K562 (cell line): ENCODE measurements at regions not wholly inside any gene's neighbourhood (a gene's known extent, or its start where the extent isn't known, plus 50 kb on each side); places are given as distances from the start of the nearest gene placed in this dataset.

Experiments used
- ATAC-seq: fragments of 200-7000 bp; cut with Tn5 transposase; 3 replicates; pipeline ENCODE4 v1.9.1; 2020; ENCODE audit warnings: moderate library complexity
- BruUV-seq: library from RNA; stranded (reverse); fragments of 400-500 nt; replicated peaks from 2 replicates; lab custom pipeline; 2021; lab: Mats Ljungman, UMichigan
- CTCF ChIA-PET: fragments of 300-600 bp; formaldehyde crosslinking; extraction: SDS; loops from one replicate; lab custom pipeline; 2021; ENCODE audit warnings: low intra/inter-chr PET ratio; lab: Yijun Ruan, JAX
- POLR2A ChIA-PET: fragments of 300-600, 350-650 bp; sonication (Branson Sonifier 250); formaldehyde crosslinking; extraction: SDS; loops from one replicate; lab custom pipeline; 2021; ENCODE audit warnings: antibody characterized with exemption, inconsistent platforms; lab: Yijun Ruan, JAX
- DNase-seq, 4 experiments: peaks; one replicate each; pipeline versions ENCODE4 v3.0.0 to v3.0.0-alpha.2; 2011 to 2018; ENCODE audit warnings: low spot score in 3 of 4, mixed read lengths in 3 of 4; ENCODE audit errors: extremely low read depth in 1 of 4
- FAIRE-seq: peaks from 2 replicates; lab custom pipeline; 2011; peaks lifted over from hg19 to GRCh38; lab: Jason Lieb, UNC
- H2AFZ ChIP-seq: 2 replicates; pipeline ENCODE4 v1.6.0; 2011; ENCODE audit warnings: low read depth, low read length, control low read depth, inconsistent platforms
- H3K27ac ChIP-seq: fragments of 200-600 bp; 3 replicates; pipeline ENCODE4 v1.8.0; 2011; ENCODE audit warnings: low read depth, mild to moderate bottlenecking, control low read depth, inconsistent platforms, low read length, moderate library complexity, mixed read lengths; ENCODE audit errors: extremely low read depth
- H3K27me3 ChIP-seq, 2 experiments: fragments of 300-600 bp in 1 of 2; 2 replicates in 1 of 2; 3 replicates in 1 of 2; pipeline versions ENCODE4 v1.6.0 to v1.8.0; 2011; ENCODE audit warnings: inconsistent platforms in 2 of 2, low read length in 2 of 2, mild to moderate bottlenecking in 1 of 2, mixed read lengths in 1 of 2, moderate library complexity in 1 of 2; ENCODE audit not compliant: control insufficient read depth in 2 of 2, insufficient read depth in 2 of 2
- H3K36me3 ChIP-seq: fragments of 300-600 bp; 3 replicates; pipeline ENCODE4 v1.8.0; 2011; ENCODE audit warnings: mild to moderate bottlenecking, low read length, inconsistent platforms; ENCODE audit not compliant: control insufficient read depth, insufficient read depth
- H3K4me1 ChIP-seq, 2 experiments: fragments of 200-600 bp in 1 of 2; replicated peaks in 1 of 2; 2 replicates in 1 of 2; 3 replicates in 1 of 2; pipeline versions ENCODE4 v1.5.1 to v1.8.0; 2011; ENCODE audit warnings: inconsistent platforms in 2 of 2, low read length in 2 of 2, mild to moderate bottlenecking in 1 of 2, mixed read lengths in 1 of 2, moderate library complexity in 1 of 2; ENCODE audit not compliant: control insufficient read depth in 2 of 2, insufficient read depth in 2 of 2
- H3K4me2 ChIP-seq: 2 replicates; pipeline ENCODE4 v1.6.1; 2011; ENCODE audit warnings: low read length, control low read depth, inconsistent platforms, mixed read lengths; ENCODE audit not compliant: insufficient read depth
- H3K4me3 ChIP-seq: fragments of 200-600 bp; sonication (generic), shearing (Covaris generic); 2 replicates; pipeline ENCODE4 v1.5.1; 2016; ENCODE audit warnings: control low read depth, inconsistent platforms
- H3K79me2 ChIP-seq: fragments of 200-600 bp; 3 replicates; pipeline ENCODE4 v1.8.0; 2011; ENCODE audit warnings: low read length, inconsistent platforms; ENCODE audit not compliant: control insufficient read depth, insufficient read depth
- H3K9ac ChIP-seq, 2 experiments: 2 replicates each; pipeline versions ENCODE4 v1.6.0 to v1.6.1; 2011; ENCODE audit warnings: low read depth in 2 of 2, low read length in 2 of 2, control low read depth in 1 of 2, inconsistent platforms in 1 of 2, mild to moderate bottlenecking in 1 of 2, mixed read lengths in 1 of 2; ENCODE audit not compliant: insufficient read depth in 1 of 2
- H3K9me1 ChIP-seq: one replicate; pipeline ENCODE4 v1.6.0; 2011; ENCODE audit warnings: inconsistent platforms, mild to moderate bottlenecking, low read length, moderate library complexity; ENCODE audit not compliant: control insufficient read depth, insufficient read depth
- H3K9me3 ChIP-seq: replicated peaks from 2 replicates; pipeline ENCODE4 v1.5.1; 2011; ENCODE audit warnings: low read depth, low read length, inconsistent platforms; ENCODE audit not compliant: control insufficient read depth, insufficient read depth
- H4K20me1 ChIP-seq: replicated peaks from 2 replicates; pipeline ENCODE4 v1.6.1; 2011; ENCODE audit warnings: low read length, inconsistent platforms, mixed read lengths; ENCODE audit not compliant: control insufficient read depth, insufficient read depth
- FOXP4 ChIP-seq: sonication (generic); formaldehyde crosslinking; IDR thresholded peaks from 2 replicates; pipeline ENCODE4 v1.8.0; 2022; ENCODE audit warnings: mild to moderate bottlenecking, missing genetic modification reagents, borderline replicate concordance
- HMG20B ChIP-seq: fragments of 250-450 bp; sonication (Bioruptor Pico); IDR thresholded peaks from 2 replicates; pipeline ENCODE4 v1.5.0; 2021; ENCODE audit warnings: mild to moderate bottlenecking
- L3MBTL2 ChIP-seq: fragments of 450-650 bp; IDR thresholded peaks from 2 replicates; pipeline ENCODE4 v1.6.1; 2016; ENCODE audit warnings: mild to moderate bottlenecking, moderate library complexity
- MCM2 ChIP-seq: fragments of 450-650 bp; IDR thresholded peaks from 2 replicates; pipeline ENCODE4 v1.6.1; 2017; ENCODE audit warnings: low read depth, mild to moderate bottlenecking
- RFX5 ChIP-seq: IDR thresholded peaks from 2 replicates; pipeline ENCODE4 v1.6.1; 2011; ENCODE audit warnings: low read depth, mild to moderate bottlenecking, improper control_type of control experiment, low read length
- TFAM ChIP-seq: fragments of 250-450 bp; sonication (Bioruptor Pico); conservative IDR thresholded peaks from 2 replicates; pipeline ENCODE4 v1.5.0; 2021; ENCODE audit warnings: mild to moderate bottlenecking, moderate library complexity
- XRCC5 ChIP-seq: fragments of 200-400 bp; formaldehyde crosslinking; IDR thresholded peaks from 2 replicates; pipeline ENCODE4 v1.6.1; 2017; ENCODE audit warnings: low read depth, mild to moderate bottlenecking, low read length
- ZBTB1 ChIP-seq: sonication (generic); formaldehyde crosslinking; IDR thresholded peaks from 2 replicates; pipeline ENCODE4 v1.8.1; 2023; ENCODE audit warnings: missing genetic modification reagents, low read depth, mild to moderate bottlenecking, borderline replicate concordance
- ZNF121 ChIP-seq: sonication (generic); formaldehyde crosslinking; conservative IDR thresholded peaks from 2 replicates; pipeline ENCODE4 v1.8.0; 2022; ENCODE audit warnings: missing genetic modification reagents
- ZNF174 ChIP-seq: fragments of 250-450 bp; sonication (Bioruptor Pico); IDR thresholded peaks from 2 replicates; pipeline ENCODE4 v1.4.0; 2020; ENCODE audit warnings: mild to moderate bottlenecking
- ZNF431 ChIP-seq: sonication (generic); formaldehyde crosslinking; IDR thresholded peaks from 2 replicates; pipeline ENCODE4 v1.8.0; 2022; ENCODE audit warnings: mild to moderate bottlenecking, missing genetic modification reagents
- ZNF586 ChIP-seq: fragments of 450-650 bp; formaldehyde crosslinking; conservative IDR thresholded peaks from 2 replicates; pipeline ENCODE4 v1.4.0; 2020; ENCODE audit warnings: mild to moderate bottlenecking, moderate library complexity
- WGBS: fragments of 100-300 bp; shearing (Covaris generic); methylation state at CpG from one replicate; pipeline ENCODE4 v1.1.6; 2016; ENCODE audit warnings: low coverage, mixed read lengths; ENCODE audit not compliant: insufficient coverage; ENCODE audit errors: missing lambda C conversion rate; 5-methylcytosine and 5-hydroxymethylcytosine counted together
- in situ Hi-C: fragments of 300-500 bp; cut with MboI; formaldehyde crosslinking; loops from 4 replicates; pipeline ENCODE4 v1.15.0; 2018; ENCODE audit warnings: inconsistent platforms, mixed read lengths
- intact Hi-C: fragments of 100-400 bp; cut with micrococcal nuclease; formaldehyde crosslinking; loops from 2 replicates; pipeline ENCODE4 v1.14.2; 2022

DNA sequence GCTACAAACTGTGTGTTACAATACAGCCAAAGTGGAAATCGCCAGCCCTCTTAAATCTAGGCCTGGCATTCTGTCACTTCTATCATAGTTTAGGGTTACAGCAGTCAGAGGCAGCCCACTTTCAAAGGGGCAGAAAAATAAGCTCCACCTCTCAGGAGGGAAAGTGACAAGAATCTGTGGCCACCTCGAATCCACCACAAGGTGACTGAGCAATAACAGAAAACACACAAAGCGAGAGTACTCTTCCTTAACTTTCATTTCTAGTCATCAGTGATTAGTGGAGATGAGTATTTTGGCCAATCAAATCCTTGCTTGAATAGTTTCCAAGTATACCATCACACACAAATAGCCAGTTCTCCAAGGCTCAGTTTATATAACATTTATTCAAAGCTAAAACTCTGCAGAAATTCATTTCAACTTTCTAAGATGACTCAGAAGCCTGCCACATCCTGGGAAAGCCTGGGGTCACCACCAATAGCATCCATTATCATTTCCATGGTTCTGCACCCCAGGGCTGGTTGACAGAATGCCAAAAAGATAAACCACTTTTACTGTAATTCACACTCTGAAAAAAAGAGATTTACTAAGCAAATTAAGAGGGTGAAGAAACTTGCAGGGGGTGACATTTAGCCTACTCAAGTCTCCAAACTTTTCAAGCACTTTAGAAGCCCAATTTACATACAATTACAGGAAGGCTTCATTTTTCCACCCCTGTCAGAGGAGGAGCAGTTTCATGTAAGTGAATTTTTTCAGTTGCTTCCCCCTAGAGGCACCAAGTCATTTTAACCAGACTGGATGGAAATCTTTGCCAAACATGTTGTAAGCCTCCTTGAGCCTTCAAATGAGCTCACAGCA lies 66.8 kb downstream of the SALL1 start:
- ChIA-PET CTCF (no interaction called here), POLR2A (no interaction called here)
- Histone ChIP-seq H3K79me2 (no peaks in the 10 kb centered on the region), H2AFZ (no peak overlapping the region), H3K36me3 (no peaks in the 10 kb centered on the region), H3K9ac (no peak overlapping the region), H3K4me3 (no peak overlapping the region), H3K27ac (no peak overlapping the region), H3K4me2 (no peak overlapping the region), H3K9me1 (no peaks in the 10 kb centered on the region), H3K4me1 (no peaks in the 10 kb centered on the region), H3K27me3 (no peaks in the 10 kb centered on the region), H4K20me1 (no peaks in the 10 kb centered on the region)
- in situ Hi-C loops, result no loop called here
- ATAC-seq (no peak), DNase-seq (no peak), FAIRE-seq (no peak)
- intact Hi-C loops, result no loop called here
- no TSS peak for BruUV-seq
- 0% methylated on average over 3 of the region's 3 CpGs for WGBS
- TF ChIP-seq TFAM (CRISPR knock-in tag) (no peak), MCM2 (no peak), L3MBTL2 (no peak), HMG20B (CRISPR knock-in tag) (no peak), ZNF121 (CRISPR knock-in tag) (no peak), XRCC5 (no peak), ZNF586 (CRISPR knock-in tag) (no peak), RFX5 (no peak), ZBTB1 (CRISPR knock-in tag) (no peak), FOXP4 (CRISPR knock-in tag) (no peak), ZNF431 (CRISPR knock-in tag) (no peak), ZNF174 (CRISPR knock-in tag) (no peak)
- TF ChIP-seq, all 486 proteins: peak for 0
- H3K9me3 ChIP-seq, result no peaks in the 10 kb centered on the region
